PC-3 (cell line): ENCODE measurements at regions not wholly inside any gene's neighbourhood (a gene's known extent, or its start where the extent isn't known, plus 50 kb on each side); places are given as distances from the start of the nearest gene placed in this dataset.
"Not testable (repeated sequence)": the region's sequence is repeated elsewhere in the genome, so short reads cannot be mapped to it uniquely, and the experiment has no call there.

Source experiments
- CTCF ChIP-seq: fragments of 300-600 bp; sonication (generic); conservative IDR thresholded peaks from 2 replicates; pipeline ENCODE4 v1.5.1; 2017; ENCODE audit warnings: antibody characterized with exemption, low read depth, mild to moderate bottlenecking, low read length
- EZH2 ChIP-seq: fragments of 300-600 bp; sonication (generic); IDR thresholded peaks from one replicate; pipeline ENCODE4 v1.6.1; 2017; ENCODE audit warnings: antibody characterized with exemption, mild to moderate bottlenecking, low read length; ENCODE audit not compliant: unreplicated experiment

DNA sequence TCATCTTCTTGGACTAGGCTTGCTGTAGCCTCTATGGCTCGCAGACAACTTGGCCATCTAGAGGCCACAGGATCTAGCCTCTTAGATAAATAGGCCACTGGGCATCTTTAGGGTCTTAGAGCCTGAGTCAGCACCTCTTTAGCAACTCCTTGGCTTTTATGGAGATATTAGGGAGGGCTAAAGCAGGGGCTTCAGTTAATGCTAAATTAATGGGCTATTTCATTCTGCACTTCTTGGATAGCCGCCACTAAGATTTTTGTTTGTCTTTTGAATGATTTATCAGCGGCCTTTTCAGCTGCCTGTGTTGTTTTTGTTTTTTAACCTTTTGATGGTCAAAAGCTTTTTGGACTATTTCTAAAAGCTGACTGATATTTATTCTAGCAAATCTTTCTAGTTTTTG, 118.3 kb downstream of the UNC93B1 start:
- TF ChIP-seq CTCF, EZH2: not testable (repeated sequence)
